Gastrocnemius medialis (tissue), 4 donors: ENCODE measurements at regions not wholly inside any gene's neighbourhood (a gene's known extent, or its start where the extent isn't known, plus 50 kb on each side); places are given as distances from the start of the nearest gene placed in this dataset.

Experiments
- ATAC-seq, 2 donors: fragments of 150-250 bp; one replicate each; pipeline ENCODE4 v1.9.1; 2016
- DNase-seq, 2 donors: peaks; one replicate each; pipeline ENCODE4 v3.0.0-alpha.2; 2019
- H3K27ac ChIP-seq, 4 donors: fragments of 200-600 bp; sonication (generic); 1 replicate in 1 of 4; 2 replicates in 3 of 4; pipeline ENCODE4 v1.5.1; 2016 to 2018; ENCODE audit warnings: mild to moderate bottlenecking in 2 of 4, moderate library complexity in 1 of 4
- H3K27me3 ChIP-seq, 3 donors: fragments of 200-600 bp; sonication (generic) in 2 of 3; 1 replicate in 1 of 3; 2 replicates in 2 of 3; pipeline versions ENCODE4 v1.5.1 to v1.6.0; 2016 to 2019; ENCODE audit warnings: mild to moderate bottlenecking in 1 of 3, moderate library complexity in 1 of 3
- H3K36me3 ChIP-seq, 2 donors: fragments of 200-600 bp; sonication (generic) in 1 of 2; one replicate each; pipeline ENCODE4 v1.5.1; 2017 to 2018
- H3K4me1 ChIP-seq, 2 donors: fragments of 200-600 bp; sonication (generic) in 1 of 2; one replicate each; pipeline ENCODE4 v1.5.1; 2016 to 2017; ENCODE audit warnings: mild to moderate bottlenecking in 2 of 2
- H3K4me3 ChIP-seq, 4 donors: fragments of 200-600 bp; sonication (generic) in 3 of 4; 1 replicate in 1 of 4; 2 replicates in 3 of 4; pipeline ENCODE4 v1.5.1; 2016 to 2019; ENCODE audit warnings: mild to moderate bottlenecking in 2 of 4
- H3K9me3 ChIP-seq, 3 donors: fragments of 200-600 bp; sonication (generic) in 2 of 3; 1 replicate in 1 of 3; 2 replicates in 2 of 3; pipeline ENCODE4 v1.5.1; 2016 to 2019
- POLR2A ChIP-seq, 2 donors: fragments of 450-650 bp; IDR thresholded peaks; one replicate each; pipeline ENCODE4 v1.6.1; 2017; ENCODE audit warnings: antibody characterized with exemption in 2 of 2, mild to moderate bottlenecking in 2 of 2, moderate library complexity in 2 of 2
- in situ Hi-C, 4 donors: fragments of 200-750 bp; cut with MboI; loops; one replicate each; pipeline versions ENCODE4 v1.15.0 to v1.8.0; 2017; ENCODE audit warnings: low sequenced_read_pairs in 4 of 4
- intact Hi-C: fragments of 100-400 bp; cut with DNase I; formaldehyde crosslinking; loops from one replicate; pipeline ENCODE4 v1.15.1; 2023; ENCODE audit warnings: low total_unique reads
- TF ChIP-seq, protein P1 (sequence below), 5 experiments: fragments of 450-650 bp in 3 of 5; fragments of 200-600 bp in 2 of 5; sonication (generic) in 2 of 5; IDR thresholded peaks in 4 of 5; conservative IDR thresholded peaks in 1 of 5; 1 replicate in 4 of 5; 2 replicates in 1 of 5; pipeline ENCODE4 v1.5.1; 2016 to 2019; ENCODE audit warnings: antibody characterized with exemption in 5 of 5, mild to moderate bottlenecking in 3 of 5, moderate library complexity in 3 of 5

DNA sequence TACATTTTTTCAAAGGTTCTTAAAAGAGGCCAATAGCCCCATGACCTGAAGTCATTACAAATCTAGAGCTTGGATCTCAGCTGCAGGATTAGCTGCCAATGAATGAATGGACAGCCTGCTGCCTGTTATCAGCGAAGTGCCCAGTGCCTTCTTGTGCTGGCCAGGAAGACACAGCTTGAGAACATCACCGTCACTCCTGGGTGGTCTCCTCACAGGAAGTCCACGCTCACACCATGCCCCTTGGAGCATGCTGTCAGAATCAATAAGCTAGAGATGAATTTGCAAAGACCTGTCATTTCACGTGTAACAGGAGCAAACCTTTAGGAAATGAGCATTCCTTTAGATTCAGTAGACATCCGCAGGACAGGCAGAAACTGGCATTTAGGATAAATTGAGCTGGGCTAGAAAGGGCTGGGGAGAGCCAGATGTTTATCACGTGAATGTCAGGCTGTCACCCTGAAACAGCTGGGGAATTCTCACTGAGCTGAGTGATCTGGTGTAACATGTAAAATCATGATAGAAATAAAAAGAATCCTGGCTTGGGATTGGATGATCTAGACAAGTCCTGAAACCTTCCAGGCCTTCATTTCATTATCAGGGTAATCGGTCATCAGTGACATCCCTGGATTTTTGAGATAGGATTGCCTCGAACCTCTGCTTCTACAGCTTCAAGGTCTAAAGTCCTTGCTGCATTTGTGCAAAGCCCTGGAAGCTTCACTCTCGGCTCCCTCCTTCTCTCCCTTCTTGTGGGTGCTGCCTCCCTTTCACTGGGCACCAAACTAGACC, 49.9 kb upstream of the MEDAG start:
- Histone ChIP-seq H3K4me3 (no peak overlapping the region), H3K9me3 (no peaks in the 10 kb centered on the region), H3K36me3 (no peaks in the 10 kb centered on the region), H3K27ac (no peak overlapping the region), H3K27me3 (no peaks in the 10 kb centered on the region), H3K4me1 (no peaks in the 10 kb centered on the region)
- TF ChIP-seq POLR2A (IDR thresholded peaks at IDR 0.05): no peak
- TF ChIP-seq, protein P1, sequence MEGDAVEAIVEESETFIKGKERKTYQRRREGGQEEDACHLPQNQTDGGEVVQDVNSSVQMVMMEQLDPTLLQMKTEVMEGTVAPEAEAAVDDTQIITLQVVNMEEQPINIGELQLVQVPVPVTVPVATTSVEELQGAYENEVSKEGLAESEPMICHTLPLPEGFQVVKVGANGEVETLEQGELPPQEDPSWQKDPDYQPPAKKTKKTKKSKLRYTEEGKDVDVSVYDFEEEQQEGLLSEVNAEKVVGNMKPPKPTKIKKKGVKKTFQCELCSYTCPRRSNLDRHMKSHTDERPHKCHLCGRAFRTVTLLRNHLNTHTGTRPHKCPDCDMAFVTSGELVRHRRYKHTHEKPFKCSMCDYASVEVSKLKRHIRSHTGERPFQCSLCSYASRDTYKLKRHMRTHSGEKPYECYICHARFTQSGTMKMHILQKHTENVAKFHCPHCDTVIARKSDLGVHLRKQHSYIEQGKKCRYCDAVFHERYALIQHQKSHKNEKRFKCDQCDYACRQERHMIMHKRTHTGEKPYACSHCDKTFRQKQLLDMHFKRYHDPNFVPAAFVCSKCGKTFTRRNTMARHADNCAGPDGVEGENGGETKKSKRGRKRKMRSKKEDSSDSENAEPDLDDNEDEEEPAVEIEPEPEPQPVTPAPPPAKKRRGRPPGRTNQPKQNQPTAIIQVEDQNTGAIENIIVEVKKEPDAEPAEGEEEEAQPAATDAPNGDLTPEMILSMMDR (IDR thresholded peaks at IDR 0.05 in 4 of 5, conservative IDR thresholded peaks at IDR 0.05 in 1 of 5): no peak
- intact Hi-C loops: no loop called here
- in situ Hi-C loops: no loop called here
- ATAC-seq (no peak), DNase-seq (no peak)
